ENCODE measurements at regions not wholly inside any gene's neighbourhood (a gene's known extent, or its start where the extent isn't known, plus 50 kb on each side); places are given as distances from the start of the nearest gene placed in this dataset.

- DNase-seq (ENCODE audit: low spot score) = no peak
Measured at GRCh38 chr9:87447547-87448432, 49.9 kb upstream of the DAPK1 start.
